COR-L47 (cell line): ENCODE measurements at regions not wholly inside any gene's neighbourhood (a gene's known extent, or its start where the extent isn't known, plus 50 kb on each side); places are given as distances from the start of the nearest gene placed in this dataset.
A peak's percentile ranks its signal among the peaks of the same experiment; 100 is the strongest.

Experiments
- DNase-seq: peaks from one replicate; lab custom pipeline; 2025; lab: John Stamatoyannopoulos, UW

DNA sequence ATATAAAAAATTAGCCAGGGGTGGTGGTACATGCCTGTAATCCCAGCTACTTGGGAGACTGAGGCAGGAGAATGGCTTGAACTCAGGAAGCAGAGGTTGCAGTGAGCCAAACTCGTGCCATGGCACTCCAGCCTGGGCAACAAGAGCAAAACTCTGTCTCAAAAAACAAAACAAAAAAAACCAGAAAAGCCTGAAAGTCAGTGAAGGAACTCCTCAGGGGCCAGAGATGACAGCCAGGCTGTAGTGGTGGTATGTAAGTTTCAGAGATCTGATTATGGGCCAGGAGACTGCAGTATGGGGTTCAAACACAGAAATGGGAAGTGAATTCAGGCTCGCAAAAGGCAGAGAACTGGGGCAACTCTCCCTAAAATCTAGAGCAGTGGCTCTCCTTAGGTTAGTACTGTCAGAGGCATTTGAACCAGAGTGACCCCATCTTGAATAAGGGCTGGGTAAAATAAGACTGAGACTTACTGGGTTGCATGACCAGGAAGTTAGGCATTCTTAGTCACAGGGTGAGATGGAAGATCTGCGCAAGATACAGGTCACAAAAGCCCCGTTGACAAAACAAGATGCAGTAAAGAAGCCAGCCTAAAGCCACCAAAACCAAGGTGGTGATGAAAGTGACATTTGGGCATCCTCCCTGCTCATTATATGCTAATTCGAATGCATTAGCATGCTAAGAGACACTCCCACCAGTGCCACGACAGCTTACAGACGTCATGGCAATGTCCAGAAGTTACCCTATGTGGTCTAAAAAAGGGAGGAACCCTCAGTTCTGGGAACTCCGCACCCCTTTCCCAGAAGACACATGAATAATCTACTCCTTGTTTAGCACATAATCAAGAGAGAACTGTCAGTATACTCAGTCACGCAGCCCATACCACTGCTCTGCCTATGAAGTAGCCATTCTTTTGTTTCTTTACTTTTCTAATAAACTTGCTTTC is 120.2 kb upstream of the XYLT1 start:
- DNase-seq = no peak

DNA sequence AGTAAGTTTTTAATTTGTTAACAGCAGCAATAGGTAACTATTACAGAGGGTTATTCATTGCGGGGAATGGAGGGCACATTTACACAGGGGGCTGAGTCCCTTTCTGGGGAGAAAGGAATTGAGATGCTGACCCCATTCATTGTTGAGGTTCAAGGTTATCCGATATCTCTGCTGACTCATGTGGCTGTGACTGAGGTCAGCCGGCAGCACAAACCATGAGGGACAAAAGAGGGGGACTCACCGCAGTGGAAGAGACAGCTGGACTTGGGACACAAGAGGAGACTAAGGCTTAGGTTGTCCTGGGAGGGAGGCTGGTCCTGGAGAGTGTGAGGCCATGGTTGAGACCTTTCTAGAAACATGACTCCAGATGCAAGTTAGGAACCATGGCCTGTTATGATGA is 119.1 kb upstream of the XYLT1 start:
- DNase-seq = no peak

- DNase-seq = no peak
Observed at GRCh38 chr16:17585449-17586074, 114.8 kb upstream of the XYLT1 start.

DNA sequence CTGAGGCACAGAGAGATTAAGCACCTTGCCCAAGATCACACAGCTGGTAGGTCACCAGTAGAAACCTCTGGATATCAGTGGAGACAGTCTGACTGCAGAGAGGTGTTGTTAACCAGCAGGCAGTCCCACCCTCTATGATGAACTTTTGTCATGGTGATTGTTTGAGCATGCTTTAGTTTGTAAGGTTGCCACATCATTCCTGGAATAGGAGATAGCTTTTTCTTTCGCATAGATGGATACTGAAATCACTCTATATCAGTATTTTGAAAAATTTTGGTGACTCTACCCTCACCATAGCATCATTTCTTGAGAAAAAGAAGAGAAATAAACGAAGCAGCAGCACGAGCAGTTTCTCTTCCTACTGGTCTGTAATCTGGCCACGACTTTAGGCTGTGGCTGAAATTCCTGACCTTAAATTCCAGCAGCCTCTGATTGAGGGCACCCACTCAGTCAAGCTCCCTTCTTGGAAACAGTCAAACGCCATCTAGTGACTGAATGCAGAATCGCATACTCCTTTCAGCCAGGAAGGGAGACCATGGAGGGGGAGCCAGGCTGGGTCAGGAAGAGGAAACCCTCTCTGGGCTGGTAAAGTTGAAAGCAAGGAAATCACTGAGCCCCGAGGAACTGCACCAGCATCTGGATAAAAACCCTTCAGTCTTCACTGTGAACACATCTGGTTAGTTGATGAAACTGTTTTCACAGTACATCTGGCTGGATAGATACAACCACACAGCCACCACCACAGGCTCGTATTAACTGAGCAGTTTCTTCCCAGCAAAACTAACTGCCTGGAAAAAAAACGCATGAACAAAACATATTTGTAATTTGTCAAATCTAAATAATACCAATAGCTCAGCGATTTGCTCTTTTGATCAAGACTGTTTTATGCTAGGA is 108.5 kb upstream of the XYLT1 start:
- DNase-seq = peak; percentile 12

DNA sequence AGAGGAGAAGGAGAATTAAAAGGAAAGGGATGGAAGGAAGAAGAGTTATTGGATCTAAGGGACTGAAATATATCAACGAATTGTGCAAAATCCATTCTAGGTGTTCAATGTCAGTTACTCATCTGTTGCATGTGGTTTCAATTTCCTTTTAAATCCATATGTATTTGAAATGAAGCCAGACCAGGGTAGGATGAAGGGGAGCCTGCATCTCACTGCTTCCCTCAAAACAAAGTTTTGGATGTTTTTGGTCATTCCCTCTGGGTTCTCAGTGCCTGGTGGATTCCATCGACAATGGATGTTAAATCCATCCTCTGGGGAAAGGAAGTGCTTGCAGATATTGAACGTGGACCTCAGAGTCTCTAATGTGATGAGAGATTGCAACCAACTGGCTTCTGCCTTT is 103.5 kb upstream of the XYLT1 start:
- DNase-seq = no peak

GRCh38 chr16:17572145-17572544 is 101.4 kb upstream of the XYLT1 start:
- DNase-seq = no peak

DNA sequence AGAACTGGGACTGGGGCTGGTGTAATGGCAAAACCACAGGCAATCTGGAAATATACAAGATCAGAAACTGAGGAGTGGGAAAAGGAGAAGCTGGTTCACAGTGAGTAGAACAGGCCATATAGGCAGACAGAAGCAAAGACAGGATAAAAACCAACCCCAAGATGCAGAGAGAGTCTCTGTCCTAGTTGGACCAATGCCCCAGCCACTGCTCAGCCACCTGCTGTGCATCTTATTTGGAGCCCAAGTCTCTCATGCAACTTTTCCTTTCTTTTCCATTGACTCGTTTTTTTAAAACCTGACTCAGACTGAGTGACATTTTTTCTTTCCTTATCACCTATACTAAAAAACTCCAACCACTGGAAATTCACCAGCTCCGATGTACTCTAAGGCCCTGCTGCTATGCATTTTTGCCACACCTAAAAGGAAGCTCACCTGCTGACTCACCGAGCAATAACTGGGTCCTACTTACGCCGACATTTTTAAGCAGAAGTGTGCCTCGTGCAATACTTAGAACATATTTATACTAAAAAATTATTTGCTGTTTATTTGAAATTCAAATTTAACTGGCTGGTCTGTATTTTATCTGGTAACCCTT is 100.8 kb upstream of the XYLT1 start:
- no peak for DNase-seq

DNA sequence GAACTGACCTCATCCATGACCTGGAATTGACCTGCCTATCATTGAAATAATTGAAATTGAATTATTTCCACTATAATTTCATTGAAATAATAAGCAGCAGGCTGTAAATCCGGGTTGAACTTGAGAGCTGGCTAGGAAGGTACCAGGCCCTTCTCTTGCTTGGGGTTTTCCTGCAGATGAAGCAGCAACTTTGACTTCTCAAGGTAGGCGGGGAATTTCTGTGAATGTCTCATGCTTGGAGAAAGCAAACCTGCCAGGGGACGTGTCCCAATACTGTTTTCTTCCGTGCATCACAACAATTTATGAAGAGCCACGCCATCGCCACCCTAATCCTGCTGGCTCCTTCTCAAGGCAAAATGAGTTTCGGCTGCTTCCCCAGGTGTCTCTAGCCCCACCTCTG is 97.5 kb upstream of the XYLT1 start:
- no peak for DNase-seq

DNA sequence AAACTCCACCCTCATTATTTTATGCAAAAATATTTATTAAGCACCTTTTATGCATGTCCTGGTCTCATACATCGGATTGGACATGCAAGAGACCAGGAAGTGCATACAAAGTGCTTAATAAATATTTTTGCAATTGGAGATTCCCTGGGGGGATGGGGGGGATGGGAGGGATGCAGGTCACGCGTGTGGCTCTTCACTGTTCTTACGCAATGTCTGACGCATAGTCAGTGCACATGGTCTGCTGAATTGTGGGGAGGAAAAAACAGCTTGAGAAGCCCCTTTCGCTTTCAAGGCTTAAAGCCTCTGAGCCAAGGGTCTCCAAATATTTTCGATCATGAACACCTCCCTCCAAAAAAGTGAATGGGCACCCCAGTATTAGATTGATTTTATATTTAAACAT is 96.7 kb upstream of the XYLT1 start:
- no peak for DNase-seq

- DNase-seq = no peak
Observed at GRCh38 chr16:17566656-17567450, 96.1 kb upstream of the XYLT1 start.

DNA sequence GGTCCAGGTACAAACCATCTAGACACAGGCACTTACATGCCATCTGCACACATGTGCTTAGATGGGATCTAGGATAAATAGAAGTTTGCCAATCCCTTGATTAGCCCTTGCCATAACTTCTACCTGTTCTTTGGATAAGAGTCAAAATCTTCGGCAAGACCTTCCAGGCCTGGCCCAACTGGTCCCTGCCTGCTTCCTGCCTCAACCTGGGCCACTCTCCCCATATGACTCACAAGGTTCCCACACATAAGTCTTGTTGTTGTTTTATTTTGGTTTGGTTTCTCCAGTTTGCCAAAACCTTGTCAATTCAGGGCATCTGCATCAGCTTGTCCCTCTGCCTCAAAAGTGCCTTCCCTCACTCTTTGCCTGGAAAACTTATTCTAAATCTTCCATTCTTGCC is 95.3 kb upstream of the XYLT1 start:
- no peak for DNase-seq

- no peak for DNase-seq
Observed at GRCh38 chr16:17565605-17566004, 94.8 kb upstream of the XYLT1 start.

DNA sequence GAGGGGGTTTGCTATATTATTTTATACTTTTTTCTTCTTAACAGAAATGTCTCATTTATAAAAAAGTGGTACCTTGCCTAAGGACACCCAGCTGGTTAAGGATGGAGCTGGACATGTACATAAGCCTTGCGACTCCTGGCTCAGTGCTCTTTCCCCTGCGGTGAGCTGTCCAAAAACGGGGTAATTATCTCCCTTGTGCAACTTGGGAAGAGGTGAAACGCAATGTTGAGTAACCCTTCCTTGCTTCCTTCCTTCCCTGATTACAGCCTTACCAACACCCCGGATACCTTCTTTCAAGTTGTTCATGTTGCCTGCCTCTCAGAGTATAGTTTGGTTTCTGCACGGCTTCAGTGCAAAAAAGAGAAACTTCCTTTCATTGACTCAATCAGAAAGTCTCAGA is 94.1 kb upstream of the XYLT1 start:
- no peak for DNase-seq

- DNase-seq = no peak
Observed at GRCh38 chr16:17563323-17564091, 92.7 kb upstream of the XYLT1 start.

DNA sequence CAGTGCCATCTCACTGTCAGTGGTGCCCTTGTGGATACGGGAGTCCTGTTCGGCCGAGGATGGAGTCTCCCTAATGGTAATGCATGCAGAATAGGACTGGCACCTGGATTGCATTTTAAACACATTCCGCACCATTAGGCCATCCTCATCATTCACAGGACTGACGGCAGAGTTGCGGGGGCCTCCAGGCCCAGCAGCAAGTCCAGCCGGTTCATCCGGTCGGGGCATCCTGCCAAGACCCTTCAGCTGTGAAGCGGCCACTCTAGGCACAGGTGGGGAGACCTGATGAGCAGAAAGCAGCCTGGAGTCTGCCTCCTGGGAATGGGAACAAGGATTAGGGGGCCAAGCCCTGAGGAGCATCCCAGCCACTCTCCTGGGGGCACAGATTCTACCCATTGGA is 90.3 kb upstream of the XYLT1 start:
- no peak for DNase-seq

DNA sequence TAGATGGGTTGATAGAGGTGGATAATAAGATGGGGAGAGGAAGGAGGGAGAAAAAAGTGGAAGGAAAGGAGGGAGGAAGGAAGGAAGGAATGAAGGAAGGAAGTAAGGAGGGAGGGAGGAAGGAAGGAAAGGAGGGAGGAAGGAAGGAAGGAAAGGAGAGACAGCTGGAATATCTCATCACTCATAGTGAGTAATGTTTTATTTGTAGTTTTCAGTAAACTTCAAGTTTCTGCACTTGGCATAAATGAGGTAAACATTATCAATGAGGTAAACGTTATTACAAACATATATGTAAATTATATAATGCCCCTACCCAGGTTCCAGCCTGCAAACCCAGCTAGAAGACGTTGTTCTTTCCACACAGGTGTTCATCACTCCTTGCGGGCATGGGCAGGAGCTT is 89.8 kb upstream of the XYLT1 start:
- no peak for DNase-seq

DNA sequence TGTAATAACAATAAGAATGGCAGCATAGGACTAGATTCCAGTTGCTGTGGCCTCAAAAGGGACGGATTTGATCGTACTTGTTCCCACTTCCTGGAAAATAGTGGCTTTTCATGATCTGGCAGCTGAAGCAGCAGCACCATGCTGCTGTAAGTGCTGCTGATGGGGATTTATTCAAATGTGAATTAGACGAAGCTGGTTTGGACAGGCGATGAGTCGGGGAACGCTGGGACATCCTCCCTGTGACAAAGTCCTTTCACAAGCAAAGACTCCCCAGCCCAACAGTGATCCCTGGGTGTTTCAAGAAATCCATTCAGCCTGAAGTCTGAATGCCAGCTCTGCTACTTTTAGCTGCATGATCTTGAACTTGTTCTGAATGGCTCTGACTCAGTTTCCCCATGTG is 88.6 kb upstream of the XYLT1 start:
- DNase-seq = no peak

- DNase-seq = no peak
Observed at GRCh38 chr16:17557949-17558348, 87.2 kb upstream of the XYLT1 start.

- no peak for DNase-seq
Observed at GRCh38 chr16:17557480-17557879, 86.7 kb upstream of the XYLT1 start.

DNA sequence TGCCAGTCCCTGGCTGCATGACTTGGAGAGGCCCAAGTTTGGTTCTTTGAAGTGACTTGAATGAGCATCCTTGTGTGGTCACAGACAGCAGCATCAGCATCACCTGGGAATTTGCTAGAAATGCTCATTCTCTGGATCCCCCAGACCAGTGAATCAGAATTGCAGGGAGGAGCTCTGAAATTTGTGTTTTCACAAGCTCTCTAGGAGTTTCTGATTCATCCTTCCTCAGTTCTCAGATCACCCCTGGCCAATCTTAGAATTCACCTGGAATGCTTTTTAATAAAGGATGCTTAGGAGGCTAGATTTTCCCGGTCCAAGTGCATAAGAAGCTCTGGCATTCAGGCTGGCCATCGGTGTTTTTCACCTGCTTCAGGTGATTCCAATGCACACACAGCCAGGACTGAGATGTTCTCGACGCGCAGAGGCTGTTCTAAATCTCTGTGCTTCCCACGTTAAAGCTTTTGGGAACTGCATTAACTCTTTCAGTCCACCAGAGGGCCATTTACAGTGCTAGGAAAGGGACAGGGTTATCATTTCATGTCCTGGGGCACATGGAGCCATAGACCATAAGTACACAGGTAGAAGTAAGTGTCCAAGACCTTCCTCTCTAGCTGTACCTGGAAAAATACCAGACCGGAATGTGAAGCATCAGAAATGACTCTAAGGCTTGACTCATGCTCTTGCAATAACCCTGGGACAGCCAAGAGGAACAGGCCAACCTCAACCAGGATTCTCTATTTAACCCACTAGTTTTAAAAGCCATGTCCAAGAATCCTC is 85.7 kb upstream of the XYLT1 start:
- DNase-seq = no peak
